ENCODE measurements at regions not wholly inside any gene's neighbourhood (a gene's known extent, or its start where the extent isn't known, plus 50 kb on each side); places are given as distances from the start of the nearest gene placed in this dataset.
A peak's percentile ranks its signal among the peaks of the same experiment; 100 is the strongest.

DNA sequence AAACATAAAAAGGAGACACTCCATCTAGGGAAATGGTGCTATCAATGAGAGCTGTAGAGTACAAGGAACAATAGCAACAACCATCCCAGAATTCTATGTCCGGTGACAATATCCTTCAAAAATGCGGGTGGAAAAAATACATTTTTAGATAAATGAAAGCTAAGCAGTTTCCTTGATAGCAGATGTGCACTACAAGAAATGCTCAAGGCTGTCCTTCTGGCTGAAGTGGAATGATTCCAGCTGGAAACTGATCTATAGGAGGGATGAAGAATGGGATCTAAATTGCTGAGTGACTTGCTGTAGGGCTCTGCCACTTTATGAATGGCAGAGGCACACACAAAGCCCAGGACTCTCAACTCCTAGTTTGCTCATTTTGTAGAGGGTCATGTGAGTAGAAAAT lies 763.1 kb downstream of the C6orf118 start:
- no peak for DNase-seq

- DNase-seq = no peak
Measured at GRCh38 chr6:164534070-164534766, 775.2 kb downstream of the C6orf118 start.

DNA sequence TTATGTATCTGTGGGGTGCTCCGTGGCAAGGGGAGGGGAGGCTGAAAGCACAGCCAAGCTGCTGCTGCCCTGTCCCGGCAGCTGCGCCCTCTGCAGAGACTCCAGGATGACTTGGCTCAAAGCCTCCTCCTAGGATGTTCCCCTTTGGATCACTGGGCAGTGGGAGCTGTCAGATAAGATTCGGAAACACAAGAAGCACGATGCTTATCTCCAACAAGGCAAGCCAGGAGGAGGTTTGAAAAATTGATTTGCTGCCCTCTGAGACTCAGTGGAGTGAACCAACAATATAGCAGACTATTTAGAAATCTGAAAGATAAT lies 776.4 kb downstream of the C6orf118 start:
- DNase-seq = no peak

DNA sequence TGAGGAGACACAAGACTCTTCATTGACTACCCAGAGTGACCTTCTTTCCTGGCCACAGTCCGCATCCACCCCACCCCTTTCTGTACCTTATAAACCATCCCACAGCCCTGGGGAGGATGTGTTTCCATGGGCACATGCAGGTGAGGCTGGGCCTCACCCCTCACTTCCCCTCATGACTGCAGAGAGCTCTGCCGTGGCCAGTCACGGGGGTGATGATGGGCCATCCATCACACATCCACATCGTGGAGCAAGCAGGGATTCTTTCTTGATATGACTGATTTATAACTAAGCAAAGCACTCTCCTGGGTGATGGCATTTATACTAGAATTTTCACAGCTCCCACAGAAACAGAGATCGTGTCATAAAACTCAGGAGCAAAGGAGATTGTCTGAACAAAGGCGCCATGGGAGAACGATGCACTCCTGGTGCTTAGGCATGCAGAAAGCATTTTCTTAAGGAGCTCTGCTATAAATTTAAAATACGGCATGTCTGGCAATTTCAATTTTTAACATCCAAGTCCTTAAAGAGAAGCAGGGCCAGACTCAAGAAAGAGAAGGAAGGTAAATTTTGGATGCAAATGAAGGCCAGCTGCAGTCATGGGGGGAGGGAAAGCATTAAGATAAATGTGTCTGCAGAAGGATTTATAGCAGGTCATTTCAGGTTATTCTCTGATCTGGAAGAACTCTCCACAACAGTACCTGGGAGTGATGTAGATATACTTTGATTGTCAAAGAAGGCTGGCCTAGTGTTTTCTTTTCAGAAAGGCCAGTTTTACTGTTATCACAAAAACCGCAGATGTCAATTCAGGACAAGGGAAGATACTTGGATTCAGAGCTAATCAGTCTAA lies 777.0 kb downstream of the C6orf118 start:
- DNase-seq = peak in 1 of 2 experiments; percentile 30

- DNase-seq = no peak
Measured at GRCh38 chr6:164531736-164532135, 777.7 kb downstream of the C6orf118 start.

GRCh38 chr6:164528539-164528938 lies 780.9 kb downstream of the C6orf118 start:
- DNase-seq = no peak

DNA sequence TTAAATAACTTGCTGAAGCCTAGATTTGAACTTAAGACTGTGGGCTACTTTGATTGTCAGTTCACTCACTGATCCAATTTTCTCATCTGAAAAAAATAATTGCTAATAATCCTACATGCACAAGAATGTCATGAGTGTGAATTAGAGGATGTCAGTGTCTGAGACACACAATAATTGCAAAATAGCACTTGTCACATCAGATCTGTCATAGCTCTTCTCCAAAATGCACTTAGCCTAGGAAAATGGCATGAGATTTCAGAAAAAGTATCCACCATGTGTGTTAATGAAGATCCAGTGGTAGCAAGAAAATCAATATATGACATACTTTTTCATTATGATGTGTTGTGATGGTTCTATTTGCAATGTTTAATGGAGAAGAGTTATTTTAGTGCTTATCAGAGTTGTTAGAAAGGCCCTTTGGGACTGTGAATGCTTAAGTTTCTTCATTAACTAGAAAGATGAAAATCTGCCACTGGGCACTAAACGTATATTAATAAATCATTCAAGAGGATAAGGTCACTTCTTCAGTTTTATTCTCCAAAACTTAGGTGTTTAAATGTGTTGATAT lies 786.2 kb downstream of the C6orf118 start:
- no peak for DNase-seq

- no peak for DNase-seq
Measured at GRCh38 chr6:164520916-164521315, 788.5 kb downstream of the C6orf118 start.

DNA sequence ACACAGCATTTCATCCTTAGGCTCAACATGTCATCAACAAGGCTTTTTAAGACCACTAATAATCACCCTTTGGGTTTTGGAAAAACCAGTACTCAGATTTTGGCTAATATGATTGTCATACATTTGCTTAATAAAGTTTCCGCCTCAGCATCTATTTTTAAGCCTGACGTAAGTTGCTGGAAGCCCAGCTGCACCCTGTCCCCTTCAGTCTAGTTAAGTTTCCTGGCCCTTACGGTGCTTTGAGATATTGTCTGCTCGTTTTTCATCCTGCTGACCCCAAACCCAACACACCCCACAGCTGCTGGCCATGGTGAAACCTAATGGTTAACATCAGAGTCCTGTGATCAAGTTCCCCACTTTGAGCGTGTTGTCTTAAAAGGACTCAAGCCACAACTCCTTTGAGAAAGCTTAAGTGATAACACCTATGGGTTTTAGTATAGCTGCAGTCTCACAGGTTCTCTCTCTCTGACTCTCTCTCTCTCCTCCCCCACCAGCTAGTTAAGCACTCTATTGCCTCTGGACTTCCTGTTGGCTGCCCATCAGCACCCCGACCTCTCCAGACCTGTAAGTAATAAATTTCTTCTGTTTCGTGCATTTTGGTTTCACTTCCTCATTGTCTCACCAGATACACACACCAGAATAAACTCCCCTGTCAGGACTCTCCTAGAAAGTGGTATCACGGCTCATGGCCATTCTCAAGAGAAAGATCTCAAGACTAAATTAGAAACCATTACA lies 802.0 kb downstream of the C6orf118 start:
- no peak for DNase-seq

GRCh38 chr6:164505425-164505824 lies 804.0 kb downstream of the C6orf118 start:
- no peak for DNase-seq

GRCh38 chr6:164502833-164503232 lies 806.6 kb downstream of the C6orf118 start:
- no peak for DNase-seq

DNA sequence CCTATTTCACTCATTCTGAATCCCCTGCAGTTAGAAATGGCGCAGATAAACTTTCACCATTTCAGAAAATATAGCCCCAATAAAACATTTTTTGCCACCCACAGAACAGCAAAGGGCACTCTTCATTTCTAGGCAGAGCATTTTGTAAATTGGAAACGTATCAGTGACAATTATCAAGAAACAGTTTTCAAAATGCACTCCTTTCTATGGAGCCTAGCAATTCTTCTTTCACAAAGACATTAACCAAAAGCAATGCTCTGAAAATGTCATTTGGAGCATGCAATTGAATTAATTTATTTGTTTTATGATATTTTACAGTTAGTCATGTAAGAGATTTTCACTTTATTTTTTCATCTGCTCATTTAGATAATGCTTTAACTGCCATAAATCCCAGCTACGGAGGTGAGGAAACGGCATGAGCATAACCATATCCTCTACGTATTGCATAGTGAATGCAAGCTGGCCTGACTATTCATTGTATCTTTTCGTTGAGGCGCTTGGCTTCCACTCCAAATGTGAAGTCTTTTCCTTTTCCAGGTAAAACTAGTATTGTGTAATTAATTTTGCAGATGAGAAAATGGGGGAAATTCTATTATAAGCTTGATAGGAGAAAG lies 813.4 kb downstream of the C6orf118 start:
- DNase-seq = no peak

- no peak for DNase-seq
Measured at GRCh38 chr6:164478426-164478825, 831.0 kb downstream of the C6orf118 start.

- no peak for DNase-seq
Measured at GRCh38 chr6:164477790-164478189, 831.6 kb downstream of the C6orf118 start.

DNA sequence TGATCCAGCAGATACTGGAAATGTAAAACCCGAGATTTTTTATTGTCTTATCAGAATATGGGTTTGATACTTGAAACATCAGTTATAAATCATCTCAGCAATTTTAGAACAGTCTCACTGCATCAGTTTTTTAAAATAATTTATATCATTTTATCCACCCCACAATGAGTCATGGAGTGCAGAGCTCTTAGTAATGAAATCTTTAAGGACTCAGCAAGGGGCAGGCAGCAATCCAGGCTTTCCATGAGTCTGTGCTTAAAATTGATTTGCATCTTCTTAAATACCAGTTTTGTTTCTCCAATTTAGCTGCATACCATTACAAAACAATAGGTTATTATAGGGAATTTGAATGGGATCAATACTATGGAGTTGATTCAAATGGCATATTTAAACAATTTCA lies 832.3 kb downstream of the C6orf118 start:
- no peak for DNase-seq

- no peak for DNase-seq
Measured at GRCh38 chr6:164469276-164469949, 840.0 kb downstream of the C6orf118 start.

GRCh38 chr6:164455835-164456234 lies 853.6 kb downstream of the C6orf118 start:
- no peak for DNase-seq

GRCh38 chr6:164453835-164454234 lies 855.6 kb downstream of the C6orf118 start:
- DNase-seq = no peak

DNA sequence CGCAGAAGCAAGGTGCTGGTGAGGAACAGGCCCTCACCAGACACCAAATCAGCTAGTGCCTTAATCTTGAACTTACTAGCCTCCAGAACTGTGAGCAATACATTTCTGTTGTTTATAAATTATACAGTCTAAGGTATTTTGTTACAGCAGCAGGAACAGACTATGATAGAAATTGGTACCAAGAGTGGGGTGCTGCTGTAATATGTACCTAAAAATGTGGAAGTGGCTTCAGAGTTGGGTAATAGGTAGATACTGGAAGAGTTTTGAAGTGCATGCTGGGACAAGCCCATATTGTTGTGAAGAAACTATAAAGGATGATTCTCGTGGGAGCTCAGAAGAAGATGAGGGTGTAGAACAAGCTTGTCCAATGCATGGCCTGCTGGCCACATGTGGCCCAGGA lies 866.8 kb downstream of the C6orf118 start:
- no peak for DNase-seq

- no peak for DNase-seq
Measured at GRCh38 chr6:164439331-164439730, 870.1 kb downstream of the C6orf118 start.

- DNase-seq = no peak
Measured at GRCh38 chr6:164436976-164437375, 872.4 kb downstream of the C6orf118 start.

- no peak for DNase-seq
Measured at GRCh38 chr6:164427728-164428402, 881.5 kb downstream of the C6orf118 start.
